Natural killer cell (primary cell): ENCODE measurements at regions not wholly inside any gene's neighbourhood (a gene's known extent, or its start where the extent isn't known, plus 50 kb on each side); places are given as distances from the start of the nearest gene placed in this dataset.

ENCODE experiments used
- ATAC-seq, 3 donors: fragments of 150-1000 bp in 2 of 3; fragments of 200-7000 bp in 1 of 3; cut with Tn5 transposase; 1 replicate in 1 of 3; 2 replicates in 2 of 3; pipeline ENCODE4 v1.10.0; 2021; ENCODE audit warnings: mild to moderate bottlenecking in 2 of 3, moderate library complexity in 2 of 3
- DNase-seq, 2 donors: peaks; one replicate each; pipeline versions ENCODE4 v3.0.0 to v3.0.0-alpha.2; 2013 to 2021; ENCODE audit warnings: mixed read lengths in 1 of 2
- H3K27ac ChIP-seq: one replicate; pipeline ENCODE4 v1.5.1; 2013; ENCODE audit warnings: mild to moderate bottlenecking, low read length
- H3K27me3 ChIP-seq: one replicate; pipeline ENCODE4 v1.6.1; 2013; ENCODE audit warnings: low read length; ENCODE audit not compliant: control insufficient read depth, insufficient read depth
- H3K36me3 ChIP-seq: one replicate; pipeline ENCODE4 v1.6.1; 2013; ENCODE audit warnings: low read length; ENCODE audit not compliant: control insufficient read depth, insufficient read depth
- H3K4me1 ChIP-seq: one replicate; pipeline ENCODE4 v1.6.1; 2013; ENCODE audit warnings: low read length; ENCODE audit not compliant: control insufficient read depth, insufficient read depth
- H3K4me3 ChIP-seq: one replicate; pipeline ENCODE4 v1.5.1; 2013; ENCODE audit warnings: low read length
- H3K9me3 ChIP-seq: one replicate; pipeline ENCODE4 v1.6.1; 2013; ENCODE audit warnings: low read length; ENCODE audit not compliant: control insufficient read depth, insufficient read depth
- H3K27ac Mint-ChIP-seq, 2 donors: one replicate each; pipeline ENCODE4 v1.8.0; 2022; ENCODE audit warnings: mild to moderate bottlenecking in 2 of 2, mixed read lengths in 2 of 2, moderate library complexity in 1 of 2
- H3K27me3 Mint-ChIP-seq, 2 donors: one replicate each; pipeline ENCODE4 v1.8.0; 2022; ENCODE audit warnings: low read depth in 2 of 2, mixed read lengths in 2 of 2
- H3K36me3 Mint-ChIP-seq: one replicate; pipeline ENCODE4 v1.8.0; 2022; ENCODE audit warnings: mixed read lengths
- H3K4me1 Mint-ChIP-seq, 2 donors: one replicate each; pipeline ENCODE4 v1.8.0; 2022; ENCODE audit warnings: mixed read lengths in 2 of 2
- H3K4me3 Mint-ChIP-seq: one replicate; pipeline ENCODE4 v1.8.0; 2022; ENCODE audit warnings: mild to moderate bottlenecking, moderate library complexity, mixed read lengths
- H3K9me3 Mint-ChIP-seq, 2 donors: one replicate each; pipeline ENCODE4 v1.8.0; 2022; ENCODE audit warnings: mixed read lengths in 2 of 2
- WGBS: methylation state at CpG from one replicate; pipeline ENCODE4 v1.1.7; 2013; ENCODE audit warnings: missing lambda C conversion rate; ENCODE audit not compliant: insufficient coverage; 5-methylcytosine and 5-hydroxymethylcytosine counted together
- intact Hi-C: fragments of 100-400 bp; cut with micrococcal nuclease; formaldehyde crosslinking; loops from one replicate; pipeline ENCODE4 v1.14.2; 2022
- TF ChIP-seq, protein P1 (sequence below): fragments of 200-600 bp; IDR thresholded peaks from one replicate; pipeline ENCODE4 v1.8.0; 2022; ENCODE audit warnings: antibody characterized with exemption

DNA sequence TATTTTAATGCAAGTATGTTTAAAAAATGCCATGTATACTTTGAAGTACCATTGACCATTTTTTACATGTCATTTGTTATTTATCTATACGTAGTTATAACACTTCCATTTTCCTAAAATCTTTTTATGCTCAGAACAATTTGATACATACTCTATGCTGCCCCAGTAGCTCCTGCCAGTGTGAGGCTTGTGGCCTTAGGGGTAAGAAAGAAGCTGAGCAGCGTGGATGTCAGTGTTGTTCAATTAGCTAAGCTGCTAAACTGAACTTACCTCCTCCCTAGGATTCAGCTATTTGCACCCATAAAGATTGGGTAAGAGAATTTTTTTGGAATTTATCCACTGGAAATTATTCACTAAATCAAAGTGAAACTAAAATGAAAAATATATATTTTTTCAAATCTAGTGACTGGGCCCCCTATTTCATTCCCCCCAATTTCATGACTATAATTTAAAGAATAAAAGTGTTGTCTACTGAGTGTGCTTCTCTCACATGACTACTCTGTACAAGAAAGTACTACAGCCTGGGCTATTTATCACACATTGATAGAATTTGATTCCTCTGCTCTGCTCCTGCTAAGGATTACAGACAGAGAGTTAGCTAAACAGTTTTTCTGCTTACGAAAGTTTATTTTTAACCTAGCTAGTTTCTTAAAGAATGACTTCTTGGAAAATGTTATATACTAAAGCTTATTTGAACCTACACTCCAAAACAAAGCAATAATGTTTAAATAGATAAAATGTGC lies 1030.3 kb upstream of the ADGRL4 start:
- H3K9me3 Mint-ChIP-seq: peaks cover 17 to 18% of the 10 kb centered on the region in 2 donors
- H3K4me3 Mint-ChIP-seq: no peak overlapping the region
- no peak for ATAC-seq
- Histone ChIP-seq H3K36me3 (no peaks in the 10 kb centered on the region), H3K9me3 (no peaks in the 10 kb centered on the region), H3K4me3 (no peak overlapping the region), H3K4me1 (no peaks in the 10 kb centered on the region), H3K27ac (no peak overlapping the region), H3K27me3 (no peaks in the 10 kb centered on the region)
- H3K27ac Mint-ChIP-seq: no peak overlapping the region
- WGBS: no CpG with 5 or more reads among the region's 3 CpGs
- DNase-seq: no peak
- H3K4me1 Mint-ChIP-seq: no peaks in the 10 kb centered on the region
- peaks cover 11% of the 10 kb centered on the region for H3K36me3 Mint-ChIP-seq
- TF ChIP-seq, protein P1, sequence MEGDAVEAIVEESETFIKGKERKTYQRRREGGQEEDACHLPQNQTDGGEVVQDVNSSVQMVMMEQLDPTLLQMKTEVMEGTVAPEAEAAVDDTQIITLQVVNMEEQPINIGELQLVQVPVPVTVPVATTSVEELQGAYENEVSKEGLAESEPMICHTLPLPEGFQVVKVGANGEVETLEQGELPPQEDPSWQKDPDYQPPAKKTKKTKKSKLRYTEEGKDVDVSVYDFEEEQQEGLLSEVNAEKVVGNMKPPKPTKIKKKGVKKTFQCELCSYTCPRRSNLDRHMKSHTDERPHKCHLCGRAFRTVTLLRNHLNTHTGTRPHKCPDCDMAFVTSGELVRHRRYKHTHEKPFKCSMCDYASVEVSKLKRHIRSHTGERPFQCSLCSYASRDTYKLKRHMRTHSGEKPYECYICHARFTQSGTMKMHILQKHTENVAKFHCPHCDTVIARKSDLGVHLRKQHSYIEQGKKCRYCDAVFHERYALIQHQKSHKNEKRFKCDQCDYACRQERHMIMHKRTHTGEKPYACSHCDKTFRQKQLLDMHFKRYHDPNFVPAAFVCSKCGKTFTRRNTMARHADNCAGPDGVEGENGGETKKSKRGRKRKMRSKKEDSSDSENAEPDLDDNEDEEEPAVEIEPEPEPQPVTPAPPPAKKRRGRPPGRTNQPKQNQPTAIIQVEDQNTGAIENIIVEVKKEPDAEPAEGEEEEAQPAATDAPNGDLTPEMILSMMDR: no peak
- intact Hi-C loops: no loop called here
- no peaks in the 10 kb centered on the region for H3K27me3 Mint-ChIP-seq

DNA sequence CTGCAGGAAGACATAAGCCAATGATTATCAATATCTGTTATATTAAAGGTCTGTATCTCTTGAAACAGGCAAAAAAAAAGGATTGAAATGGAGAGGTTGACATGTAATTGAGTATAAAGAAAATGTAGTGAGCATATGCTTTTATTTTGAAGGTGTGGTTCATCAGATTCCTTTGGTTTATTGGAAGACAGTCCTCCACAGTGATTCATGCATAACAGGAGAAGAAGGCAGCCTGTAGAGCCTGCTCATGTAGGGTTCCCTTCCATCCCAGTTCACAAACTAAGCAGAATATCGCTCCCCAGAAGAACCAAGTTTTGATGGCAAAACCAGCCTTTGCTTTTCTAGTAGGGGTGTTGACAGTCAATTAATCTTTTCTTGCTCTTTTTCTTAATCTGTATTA lies 1016.8 kb upstream of the ADGRL4 start:
- intact Hi-C loops: no loop called here

DNA sequence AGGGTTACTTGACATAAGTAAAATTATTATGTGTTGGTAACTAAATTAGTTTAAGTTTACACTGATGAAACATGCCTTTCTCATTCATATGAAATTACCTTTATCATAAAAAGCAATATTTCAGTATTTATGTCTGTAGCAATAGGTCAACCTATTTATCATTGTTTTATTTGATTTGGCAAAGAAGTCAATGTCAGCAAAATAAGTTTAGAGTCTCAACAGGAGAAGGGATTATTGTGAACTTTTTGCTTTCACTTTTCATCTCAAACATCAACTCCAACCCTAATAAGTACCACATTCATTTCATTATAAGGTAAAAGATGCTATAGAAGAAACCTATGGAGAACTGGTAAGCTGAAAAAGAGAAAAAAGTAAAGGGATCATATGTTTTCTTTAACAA lies 1015.4 kb upstream of the ADGRL4 start:
- no peaks in the 10 kb centered on the region for H3K27me3 Mint-ChIP-seq
- peaks cover 9 to 18% of the 10 kb centered on the region in 2 donors for H3K9me3 Mint-ChIP-seq
- H3K4me1 Mint-ChIP-seq: no peaks in the 10 kb centered on the region
- no peak overlapping the region for H3K27ac Mint-ChIP-seq
- TF ChIP-seq, protein P1: no peak
- H3K36me3 Mint-ChIP-seq: no peaks in the 10 kb centered on the region
- ATAC-seq: no peak
- H3K27ac ChIP-seq: no peak overlapping the region
- no peak overlapping the region for H3K4me3 Mint-ChIP-seq
- H3K9me3 ChIP-seq: peaks cover 8% of the 10 kb centered on the region
- intact Hi-C loops: no loop called here
- no peaks in the 10 kb centered on the region for H3K4me1 ChIP-seq
- H3K27me3 ChIP-seq: no peaks in the 10 kb centered on the region
- H3K36me3 ChIP-seq: no peaks in the 10 kb centered on the region
- no peak for DNase-seq
- no peak overlapping the region for H3K4me3 ChIP-seq

More for the DNA sequence above, 1016.8 kb upstream of the ADGRL4 start:
- TF ChIP-seq, protein P1: no peak
- peaks cover 13% of the 10 kb centered on the region for H3K9me3 ChIP-seq
- H3K36me3 Mint-ChIP-seq: no peaks in the 10 kb centered on the region
- WGBS: no CpG with 5 or more reads among the region's 1 CpG
- H3K27ac ChIP-seq: no peak overlapping the region
- no peaks in the 10 kb centered on the region for H3K4me1 ChIP-seq
- H3K27ac Mint-ChIP-seq: no peak overlapping the region
- no peak overlapping the region for H3K4me3 Mint-ChIP-seq
- H3K9me3 Mint-ChIP-seq: peaks cover 5 to 13% of the 10 kb centered on the region in 2 donors
- no peaks in the 10 kb centered on the region for H3K4me1 Mint-ChIP-seq
- no peak for ATAC-seq
- no peaks in the 10 kb centered on the region for H3K36me3 ChIP-seq
- no peak for DNase-seq
- no peak overlapping the region for H3K4me3 ChIP-seq
- H3K27me3 Mint-ChIP-seq: no peaks in the 10 kb centered on the region
- no peaks in the 10 kb centered on the region for H3K27me3 ChIP-seq

DNA sequence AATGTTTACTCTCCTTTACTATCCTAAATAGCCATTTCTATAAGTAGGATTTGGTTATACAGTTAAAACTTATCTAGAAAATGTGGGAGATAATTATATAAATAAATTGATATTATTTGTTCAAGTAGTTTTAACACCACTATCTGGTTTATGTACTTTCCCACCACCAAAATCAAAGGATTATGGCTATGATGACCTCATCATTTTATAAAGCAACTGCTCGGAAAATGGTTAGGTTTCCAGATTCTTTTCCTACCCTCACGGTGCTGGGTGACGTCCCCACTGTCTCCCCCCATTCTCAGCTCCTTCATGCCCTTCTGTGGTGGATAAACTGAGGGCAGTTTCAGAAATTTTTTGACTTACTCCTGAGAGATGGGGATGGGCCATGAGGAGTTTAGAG lies 1011.8 kb upstream of the ADGRL4 start:
- Histone ChIP-seq H3K27me3 (no peaks in the 10 kb centered on the region), H3K4me3 (no peak overlapping the region), H3K27ac (no peak overlapping the region), H3K9me3 (peaks cover 3% of the 10 kb centered on the region), H3K36me3 (no peaks in the 10 kb centered on the region), H3K4me1 (no peaks in the 10 kb centered on the region)
- Mint-ChIP-seq H3K27ac (no peak overlapping the region), H3K9me3 (peaks cover 6 to 12% of the 10 kb centered on the region in 2 donors), H3K36me3 (no peaks in the 10 kb centered on the region), H3K4me1 (no peaks in the 10 kb centered on the region), H3K4me3 (no peak overlapping the region), H3K27me3 (no peaks in the 10 kb centered on the region)
- DNase-seq (no peak), ATAC-seq (no peak)
- WGBS: 94% methylated on average over 3 of the region's 3 CpGs
- TF ChIP-seq, protein P1: no peak
- intact Hi-C loops: no loop called here
